Pancreas (tissue), 10 donors: ENCODE measurements at regions not wholly inside any gene's neighbourhood (a gene's known extent, or its start where the extent isn't known, plus 50 kb on each side); places are given as distances from the start of the nearest gene placed in this dataset.

Experiments
- ATAC-seq, 4 donors: fragments of 200-7000 bp; cut with Tn5 transposase; one replicate each; pipeline versions ENCODE4 v1.8.0 to v1.9.1; 2020; ENCODE audit warnings: mild to moderate bottlenecking in 4 of 4, moderate library complexity in 4 of 4
- DNase-seq, 6 donors: peaks; one replicate each; pipeline ENCODE4 v3.0.0-alpha.2; 2020
- FAIRE-seq: peaks from 2 replicates; lab custom pipeline; 2012; peaks lifted over from hg19 to GRCh38; lab: Jason Lieb, UNC
- H3K27ac ChIP-seq, 4 donors: fragments of 200-600 bp; sonication (generic); 1 replicate in 3 of 4; 2 replicates in 1 of 4; pipeline versions ENCODE4 v1.5.0 to v1.8.0; 2020
- H3K27me3 ChIP-seq, 4 donors: fragments of 200-600 bp; one replicate each; pipeline ENCODE4 v1.8.0; 2021
- H3K36me3 ChIP-seq, 3 donors: fragments of 200-600 bp; sonication (generic) in 1 of 3; one replicate each; pipeline versions ENCODE4 v1.5.0 to v1.8.0; 2020 to 2021
- H3K4me1 ChIP-seq, 3 donors: fragments of 200-600 bp; one replicate each; pipeline ENCODE4 v1.8.0; 2021
- H3K4me3 ChIP-seq, 4 donors: fragments of 200-600 bp; sonication (generic) in 2 of 4; one replicate each; pipeline versions ENCODE4 v1.5.0 to v1.8.0; 2020 to 2021
- H3K9me3 ChIP-seq, 4 donors: fragments of 200-600 bp; one replicate each; pipeline ENCODE4 v1.8.0; 2021
- WGBS, 2 donors: extraction: QIAGEN DNeasy Blood & Tissue Kit; methylation state at CpG; one replicate each; pipeline ENCODE4 v1.1.7; 2013; 5-methylcytosine and 5-hydroxymethylcytosine counted together
- intact Hi-C, 3 donors: fragments of 100-400 bp; cut with DNase I; formaldehyde crosslinking; loops; one replicate each; pipeline versions ENCODE4 v1.11.1 to v1.14.2; 2022
- TF ChIP-seq, protein P1 (sequence below), 4 donors: fragments of 200-600 bp; sonication (generic) in 3 of 4; IDR thresholded peaks; one replicate each; pipeline versions ENCODE4 v1.5.0 to v1.8.0; 2021; ENCODE audit warnings: antibody characterized with exemption in 4 of 4
- donor health status: healthy with polysubstance abuse.
- donor health status: DM: no; HTN: no; CAD: no; lungs with moderate emphysema.
- donor health status: DM: no; HTN: no; CAD: no.
- donor health status: control.
- donor health status: control.
- donor health status: Bipolar disorder and iron deficiency.
- donor health status: DM: yes; HTN: yes; CAD: no.
- donor health status: DM: no; HTN: no; CAD: no.
- donor health status: DM: no; HTN: no; CAD: no.
- donor health status: DM: yes; HTN: yes; CAD: no.

DNA sequence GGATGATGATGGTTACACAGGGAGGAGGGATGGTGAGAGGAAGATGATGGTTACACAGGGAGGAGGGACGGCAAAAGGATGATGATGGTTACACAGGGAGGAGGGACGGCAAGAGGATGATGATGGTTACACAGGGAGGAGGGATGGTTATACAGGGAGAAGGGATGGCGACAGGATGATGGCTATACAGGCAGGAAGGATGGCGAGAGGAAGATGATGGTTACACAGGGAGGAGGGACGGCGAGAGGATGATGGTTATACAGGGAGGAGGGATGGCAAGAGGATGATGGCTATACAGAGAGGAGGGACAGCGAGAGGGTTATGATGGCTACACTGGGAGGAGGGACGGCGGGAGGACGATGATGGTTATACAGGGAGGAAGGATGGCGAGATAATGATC is 64.1 kb upstream of the FCN1 start:
- H3K36me3 ChIP-seq, result no peaks in the 10 kb centered on the region
- no peak overlapping the region for H3K4me3 ChIP-seq
- WGBS, 2 donors, result 72 to 92% methylated on average over 11 of the region's 11 CpGs
- intact Hi-C loops, result no loop called here
- no peaks in the 10 kb centered on the region for H3K9me3 ChIP-seq
- H3K4me1 ChIP-seq, result no peaks in the 10 kb centered on the region
- FAIRE-seq (no peak), DNase-seq (peak in 1 of 6 donors; percentile 6), ATAC-seq (no peak)
- no peak overlapping the region for H3K27ac ChIP-seq
- TF ChIP-seq, protein P1, sequence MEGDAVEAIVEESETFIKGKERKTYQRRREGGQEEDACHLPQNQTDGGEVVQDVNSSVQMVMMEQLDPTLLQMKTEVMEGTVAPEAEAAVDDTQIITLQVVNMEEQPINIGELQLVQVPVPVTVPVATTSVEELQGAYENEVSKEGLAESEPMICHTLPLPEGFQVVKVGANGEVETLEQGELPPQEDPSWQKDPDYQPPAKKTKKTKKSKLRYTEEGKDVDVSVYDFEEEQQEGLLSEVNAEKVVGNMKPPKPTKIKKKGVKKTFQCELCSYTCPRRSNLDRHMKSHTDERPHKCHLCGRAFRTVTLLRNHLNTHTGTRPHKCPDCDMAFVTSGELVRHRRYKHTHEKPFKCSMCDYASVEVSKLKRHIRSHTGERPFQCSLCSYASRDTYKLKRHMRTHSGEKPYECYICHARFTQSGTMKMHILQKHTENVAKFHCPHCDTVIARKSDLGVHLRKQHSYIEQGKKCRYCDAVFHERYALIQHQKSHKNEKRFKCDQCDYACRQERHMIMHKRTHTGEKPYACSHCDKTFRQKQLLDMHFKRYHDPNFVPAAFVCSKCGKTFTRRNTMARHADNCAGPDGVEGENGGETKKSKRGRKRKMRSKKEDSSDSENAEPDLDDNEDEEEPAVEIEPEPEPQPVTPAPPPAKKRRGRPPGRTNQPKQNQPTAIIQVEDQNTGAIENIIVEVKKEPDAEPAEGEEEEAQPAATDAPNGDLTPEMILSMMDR (IDR thresholded peaks at IDR 0.05), result no peak
- H3K27me3 ChIP-seq, result no peaks in the 10 kb centered on the region

DNA sequence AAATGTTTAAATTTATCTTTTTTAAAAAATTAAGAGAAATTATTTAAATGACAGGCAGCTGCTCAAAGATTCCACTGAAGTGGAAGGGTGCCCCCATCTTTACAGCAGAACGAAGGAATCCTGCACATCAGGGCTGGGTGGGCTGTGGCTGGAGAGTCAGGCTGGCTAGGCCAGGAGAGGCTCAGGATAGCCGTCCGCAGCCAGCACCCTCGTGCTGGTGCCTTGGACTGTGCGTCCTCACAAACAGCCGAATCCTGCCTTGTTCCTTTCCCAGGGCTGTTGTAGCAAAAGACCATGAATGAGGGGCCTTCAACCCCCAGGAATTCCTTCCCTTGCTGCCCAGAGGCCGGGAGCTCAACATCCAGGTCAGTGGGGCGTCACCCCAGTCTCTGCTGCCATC is 64.6 kb upstream of the FCN1 start:
- intact Hi-C loops, result no loop called here
- Histone ChIP-seq H3K27me3 (no peaks in the 10 kb centered on the region), H3K4me3 (no peak overlapping the region)

GRCh38 chr9:134983074-134983473 is 65.4 kb upstream of the FCN1 start:
- FAIRE-seq, result no peak
- H3K27me3 ChIP-seq, result no peaks in the 10 kb centered on the region
- peak in 2 of 4 donors; percentile 29 to 47 for ATAC-seq
- DNase-seq, result peak in 1 of 6 donors; percentile 51
- H3K36me3 ChIP-seq, result no peaks in the 10 kb centered on the region
- H3K27ac ChIP-seq, result no peak overlapping the region
- intact Hi-C loops, result no loop called here
- no peaks in the 10 kb centered on the region for H3K4me1 ChIP-seq
- TF ChIP-seq, protein P1 (IDR thresholded peaks at IDR 0.05), result no peak
- no peaks in the 10 kb centered on the region for H3K9me3 ChIP-seq
- no peak overlapping the region for H3K4me3 ChIP-seq
- WGBS, 2 donors, result 24 to 32% methylated on average over 15 of the region's 15 CpGs

More for the DNA sequence above, 64.6 kb upstream of the FCN1 start:
- no peaks in the 10 kb centered on the region for H3K36me3 ChIP-seq
- DNase-seq, result peak in 2 of 6 donors; percentile 1 to 22
- TF ChIP-seq, protein P1 (IDR thresholded peaks at IDR 0.05), result no peak
- ATAC-seq, result no peak
- 62 to 74% methylated on average over 8 of the region's 8 CpGs for WGBS, 2 donors
- H3K27ac ChIP-seq, result no peak overlapping the region
- H3K9me3 ChIP-seq, result no peaks in the 10 kb centered on the region
- H3K4me1 ChIP-seq, result no peaks in the 10 kb centered on the region
- no peak for FAIRE-seq

DNA sequence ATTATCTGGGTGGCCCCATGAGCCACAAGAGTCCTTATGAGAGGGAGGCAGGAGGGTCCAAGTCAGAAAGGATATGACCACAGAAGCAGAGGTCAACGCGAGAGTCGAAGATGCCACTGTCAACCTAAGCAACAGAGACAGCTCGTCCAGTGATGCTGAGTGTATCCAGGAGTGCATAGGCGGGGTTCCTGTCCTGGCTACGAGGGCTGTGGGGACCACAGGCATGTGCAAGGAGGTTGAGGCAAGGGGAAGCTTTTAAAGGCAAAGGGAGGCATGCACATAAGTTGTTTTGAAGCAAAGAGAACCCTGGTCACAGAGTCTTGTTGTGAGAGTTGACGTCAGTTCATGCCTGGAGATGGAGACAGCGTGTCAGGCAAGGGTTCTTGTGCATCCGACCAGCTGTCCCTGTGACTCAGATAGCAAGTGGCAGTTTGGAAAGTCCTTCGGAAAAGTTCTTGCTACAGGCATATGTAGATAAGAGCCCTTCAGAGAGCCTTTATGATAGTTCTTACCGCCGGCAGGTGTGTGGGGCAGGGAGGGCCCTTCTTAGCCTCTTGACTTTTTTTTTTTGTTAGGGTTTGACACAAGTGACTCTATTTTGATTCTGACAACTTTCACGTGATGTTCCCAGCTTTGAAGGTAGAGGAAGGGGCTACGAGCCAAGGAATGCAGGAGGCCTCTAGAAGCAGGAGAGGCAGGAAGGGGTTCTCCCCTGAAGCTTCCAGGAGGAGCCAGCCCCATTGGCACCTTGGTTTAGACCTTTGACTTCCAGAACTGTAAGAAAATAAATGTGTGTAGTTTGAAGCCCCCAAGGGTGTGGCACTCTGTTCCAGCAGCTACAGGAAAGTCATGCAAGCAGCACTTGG is 66.0 kb upstream of the FCN1 start:
- TF ChIP-seq, protein P1 (IDR thresholded peaks at IDR 0.05), result no peak
- Histone ChIP-seq H3K4me3 (no peak overlapping the region), H3K27me3 (no peaks in the 10 kb centered on the region), H3K27ac (no peak overlapping the region), H3K9me3 (no peaks in the 10 kb centered on the region), H3K4me1 (no peaks in the 10 kb centered on the region), H3K36me3 (no peaks in the 10 kb centered on the region)
- DNase-seq, result peak in 2 of 6 donors; percentile 3 to 30
- no peak for ATAC-seq
- 62 to 70% methylated on average over 14 of the region's 14 CpGs for WGBS, 2 donors
- intact Hi-C loops, result no loop called here
- FAIRE-seq, result no peak
